HG03520 (cell line): ENCODE measurements at regions not wholly inside any gene's neighbourhood (a gene's known extent, or its start where the extent isn't known, plus 50 kb on each side); places are given as distances from the start of the nearest gene placed in this dataset.
"Not testable (repeated sequence)": the region's sequence is repeated elsewhere in the genome, so short reads cannot be mapped to it uniquely, and the experiment has no call there.

ENCODE experiments used
- ATAC-seq: cut with Tn5 transposase; IDR thresholded peaks from one replicate; pipeline ENCODE4 v1.9.1; 2021; ENCODE audit warnings: mild to moderate bottlenecking, moderate library complexity; ENCODE audit not compliant: unreplicated experiment

DNA sequence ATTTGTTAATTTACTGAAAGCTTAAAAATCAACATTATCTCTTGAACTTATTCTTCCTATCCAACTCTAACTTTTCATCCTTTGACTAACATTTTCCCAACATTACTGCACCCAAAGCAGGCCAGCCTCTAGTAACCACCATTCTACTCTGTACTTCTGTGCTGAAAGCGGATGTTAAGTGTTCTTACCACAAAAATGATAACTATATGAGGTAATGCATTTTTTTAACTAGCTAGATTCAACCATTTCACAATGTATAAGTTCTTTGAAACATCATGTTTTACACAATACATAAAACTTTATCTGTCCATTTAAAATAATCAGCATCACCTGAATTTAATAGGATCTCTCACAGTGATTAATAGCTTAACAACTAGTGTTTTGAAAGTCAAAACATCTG is 468.5 kb upstream of the MGAT4C start:
- no peak for ATAC-seq

DNA sequence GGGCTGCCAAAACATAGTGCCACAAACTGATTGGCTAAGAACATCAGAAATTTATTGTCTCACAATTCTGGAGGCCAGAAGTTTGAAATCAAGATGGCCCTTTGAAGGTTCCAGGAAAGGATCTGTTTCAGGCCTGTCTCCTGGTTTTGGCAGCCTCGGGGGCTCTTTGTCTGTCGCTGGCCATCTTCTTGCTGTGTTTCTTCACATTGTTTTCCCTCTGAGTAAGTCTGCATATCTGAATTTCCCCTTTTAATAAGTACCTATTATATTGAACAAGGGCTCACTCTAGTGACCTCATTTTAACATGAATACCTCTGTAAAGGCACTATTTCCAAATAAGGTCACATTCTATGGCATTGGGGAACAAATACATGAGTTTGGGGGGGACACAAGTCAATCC is 467.1 kb upstream of the MGAT4C start:
- ATAC-seq, result no peak

GRCh38 chr12:86721713-86722397 is 465.7 kb upstream of the MGAT4C start:
- no peak for ATAC-seq

DNA sequence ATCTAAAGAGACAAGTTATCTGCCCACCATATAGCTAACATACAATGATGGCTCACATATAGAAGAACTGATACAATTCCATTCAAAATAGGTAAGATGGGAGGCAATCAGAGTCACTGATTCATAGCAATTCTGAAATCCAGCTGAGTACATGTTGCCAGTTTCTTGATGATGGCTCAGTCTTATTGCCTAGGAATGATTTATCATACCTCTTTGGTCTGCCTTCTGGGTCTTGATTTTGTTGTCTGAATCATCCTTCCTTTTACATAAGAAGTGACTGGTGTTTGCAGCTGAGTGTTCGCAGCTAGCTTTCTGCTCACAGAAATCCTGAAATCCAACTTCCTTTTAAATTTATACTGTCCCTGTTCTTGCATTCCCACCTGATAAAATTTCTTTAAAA is 463.2 kb upstream of the MGAT4C start:
- no peak for ATAC-seq

- ATAC-seq, result no peak
Observed at GRCh38 chr12:86713121-86713520, 456.9 kb upstream of the MGAT4C start.

GRCh38 chr12:86712425-86712843 is 456.2 kb upstream of the MGAT4C start:
- no peak for ATAC-seq

- ATAC-seq, result no peak
Observed at GRCh38 chr12:86711731-86712130, 455.5 kb upstream of the MGAT4C start.

DNA sequence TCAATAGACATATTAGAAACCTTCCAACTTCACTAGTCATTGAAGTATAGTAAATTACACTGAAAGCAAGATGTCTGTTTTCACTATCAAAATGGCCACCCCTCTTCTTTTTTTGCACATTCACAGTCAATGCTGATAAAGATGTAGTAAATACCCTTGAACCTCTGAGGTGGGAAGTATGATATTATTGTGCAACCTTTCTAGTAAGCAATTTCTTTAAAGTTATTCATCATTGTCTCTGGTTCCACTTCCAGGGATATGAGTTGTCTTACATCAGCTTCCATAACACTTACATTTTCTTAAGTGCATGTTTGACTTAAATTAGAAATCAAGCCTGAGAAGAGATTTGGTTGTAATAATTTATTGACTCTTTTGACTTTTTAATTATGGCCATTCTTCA is 453.9 kb upstream of the MGAT4C start:
- ATAC-seq, result no peak

DNA sequence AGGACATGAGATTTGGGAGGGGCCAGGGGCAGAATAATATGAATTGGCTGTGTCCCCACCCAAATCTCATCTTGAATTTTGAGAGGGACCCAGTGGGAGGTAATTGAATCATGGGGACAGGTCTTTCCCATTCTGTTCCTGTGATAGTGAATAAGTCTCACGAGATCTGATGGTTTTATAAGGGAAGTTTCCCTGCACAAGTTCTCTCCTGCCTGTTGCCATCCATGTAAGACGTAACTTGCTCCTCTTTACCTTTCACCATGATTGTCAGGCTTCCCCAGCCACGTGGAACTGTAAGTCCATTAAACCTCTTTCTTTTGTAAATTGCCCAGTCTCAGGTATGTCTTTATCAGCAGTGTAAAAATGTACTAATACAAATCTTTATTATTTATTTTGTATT is 452.8 kb upstream of the MGAT4C start:
- not testable (repeated sequence) for ATAC-seq

DNA sequence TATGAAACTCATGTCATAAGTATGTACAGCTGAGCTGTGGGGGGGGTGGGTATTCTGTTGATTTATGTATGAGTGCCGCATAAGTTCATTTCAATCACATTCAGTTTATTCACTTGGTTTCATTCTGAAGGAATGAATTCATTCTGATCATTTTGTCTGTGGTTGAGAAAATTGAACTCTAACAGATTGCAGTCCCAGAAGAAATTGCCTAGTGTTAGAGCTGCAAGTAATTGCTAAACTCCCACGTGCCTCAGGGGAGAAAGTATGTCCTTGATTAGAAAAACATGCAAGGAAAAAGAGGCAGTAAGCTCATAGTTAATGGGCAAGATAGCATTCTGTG is 442.4 kb upstream of the MGAT4C start:
- no peak for ATAC-seq

DNA sequence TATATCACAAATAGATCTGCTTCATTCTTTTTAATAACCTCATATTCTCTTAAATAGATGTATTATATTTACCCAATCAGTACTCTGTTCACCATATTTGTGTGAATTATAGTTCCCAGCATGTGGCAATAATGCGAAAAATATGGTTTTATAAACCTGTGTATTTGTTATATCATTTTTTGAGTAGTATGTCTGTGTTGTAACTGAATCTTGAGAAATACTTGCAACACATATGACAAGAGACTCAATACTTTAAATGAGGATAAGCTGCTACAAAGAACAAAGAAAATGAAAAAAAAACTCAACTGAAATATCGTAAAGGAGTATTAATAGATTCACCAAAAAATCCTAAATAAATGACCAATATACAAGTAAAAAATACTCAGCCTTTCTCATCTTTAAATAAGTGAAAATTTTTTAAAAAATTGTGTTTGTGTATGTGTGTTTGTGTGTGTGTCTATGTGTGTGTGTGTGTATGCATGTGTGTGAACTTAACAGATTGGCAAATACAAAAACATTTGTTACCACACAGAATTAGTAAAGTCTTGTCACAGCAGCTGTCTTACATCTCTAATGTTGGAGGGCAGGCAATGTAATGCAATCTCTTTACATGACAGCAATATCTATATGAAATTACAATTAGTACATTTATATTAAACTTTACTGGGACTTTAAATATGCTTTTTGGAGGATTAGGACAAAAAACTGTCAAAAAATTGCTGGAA is 441.9 kb upstream of the MGAT4C start:
- no peak for ATAC-seq

DNA sequence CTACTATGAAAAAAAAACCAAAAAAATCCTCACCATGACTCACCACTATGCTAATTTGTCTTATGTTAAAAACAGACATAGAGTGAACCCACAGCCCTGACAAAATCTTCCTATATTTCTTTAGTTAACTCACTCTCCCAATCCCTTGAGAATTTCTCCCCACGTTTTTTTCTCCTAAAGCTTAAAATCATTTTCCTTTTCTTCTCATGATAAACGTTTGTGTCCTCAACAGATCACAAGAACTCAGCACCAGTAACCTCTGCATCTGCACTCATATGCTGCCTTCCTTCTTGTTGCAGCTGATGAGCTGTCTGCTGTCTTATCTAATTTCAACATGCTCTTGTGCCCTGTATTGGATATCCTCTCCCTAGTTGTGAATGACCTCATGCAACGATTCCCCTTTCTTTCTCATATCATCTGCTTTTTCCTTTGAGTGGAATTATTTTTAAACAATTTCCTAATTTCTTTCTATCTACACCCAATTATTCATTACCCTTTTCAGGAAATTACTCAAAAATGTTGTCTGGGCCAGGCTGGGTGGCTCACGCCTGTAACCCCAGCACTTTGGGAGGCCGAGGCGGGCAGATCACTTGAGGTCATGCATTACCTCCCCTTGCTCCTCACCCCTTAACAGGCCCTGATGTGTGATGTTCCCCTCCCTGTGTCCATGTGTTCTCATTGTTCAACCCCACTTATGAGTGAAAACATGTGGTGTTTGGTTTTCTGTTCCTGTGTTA is 427.5 kb upstream of the MGAT4C start:
- no peak for ATAC-seq

- no peak for ATAC-seq
Observed at GRCh38 chr12:86681060-86681459, 424.9 kb upstream of the MGAT4C start.

- ATAC-seq, result no peak
Observed at GRCh38 chr12:86675197-86675596, 419.0 kb upstream of the MGAT4C start.

- ATAC-seq, result no peak
Observed at GRCh38 chr12:86670986-86671385, 414.8 kb upstream of the MGAT4C start.

DNA sequence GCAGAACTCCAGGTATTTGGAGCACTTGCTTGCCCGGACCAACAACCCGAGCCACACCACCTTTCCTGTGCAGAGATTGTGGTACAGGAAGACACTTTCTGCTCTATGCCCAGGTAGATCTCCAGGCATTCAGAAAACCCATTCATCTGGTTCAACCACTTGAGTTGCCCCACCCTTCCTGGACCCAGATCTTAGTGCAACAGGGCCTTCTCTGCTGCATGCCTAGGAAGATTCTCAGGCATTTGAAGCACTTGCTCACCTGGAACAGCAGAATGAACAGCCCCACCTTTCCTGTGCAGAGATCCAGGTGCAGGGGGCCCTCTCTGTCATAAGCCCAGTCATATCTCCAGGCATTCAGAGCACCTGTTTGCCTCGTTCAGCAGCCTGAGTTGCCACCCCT is 412.8 kb upstream of the MGAT4C start:
- ATAC-seq, result no peak

DNA sequence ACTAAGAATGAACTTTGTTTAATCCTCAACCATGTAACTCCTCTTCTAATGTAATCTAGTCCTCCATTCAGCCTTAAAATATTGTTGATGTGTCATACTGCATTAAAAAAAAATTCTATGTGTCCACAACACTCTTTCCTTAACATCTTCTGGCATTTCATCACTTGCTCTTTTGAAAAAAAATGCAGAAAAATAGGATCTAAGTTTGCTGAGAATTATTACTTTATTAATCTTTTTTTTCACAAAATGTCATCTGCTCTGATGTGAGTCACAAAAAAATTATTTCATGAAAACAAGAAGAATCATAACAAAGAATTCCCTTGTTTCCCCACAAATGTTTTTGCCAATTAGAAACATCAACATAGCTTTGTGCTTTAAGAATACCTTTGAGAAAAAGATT is 410.1 kb upstream of the MGAT4C start:
- no peak for ATAC-seq

DNA sequence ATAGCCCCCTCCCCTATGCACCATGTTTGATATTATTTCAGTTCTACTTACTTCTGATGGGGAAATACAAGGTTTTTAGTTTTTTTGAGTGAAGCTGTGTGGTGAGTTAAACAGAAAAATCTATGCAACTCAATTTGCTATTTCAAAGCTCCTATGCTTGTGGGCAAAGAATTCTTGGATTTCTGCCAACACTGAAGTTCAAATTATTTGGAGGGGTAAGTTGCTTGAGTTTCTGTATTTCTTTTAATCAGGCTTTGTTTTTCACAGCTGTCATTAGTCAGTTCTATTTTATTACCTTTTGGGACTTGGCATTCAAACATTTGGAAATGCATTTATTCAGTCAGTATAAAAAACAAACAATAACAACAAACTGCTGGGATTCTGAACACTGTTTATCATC is 407.5 kb upstream of the MGAT4C start:
- no peak for ATAC-seq

GRCh38 chr12:86663173-86663572 is 407.0 kb upstream of the MGAT4C start:
- ATAC-seq, result no peak

DNA sequence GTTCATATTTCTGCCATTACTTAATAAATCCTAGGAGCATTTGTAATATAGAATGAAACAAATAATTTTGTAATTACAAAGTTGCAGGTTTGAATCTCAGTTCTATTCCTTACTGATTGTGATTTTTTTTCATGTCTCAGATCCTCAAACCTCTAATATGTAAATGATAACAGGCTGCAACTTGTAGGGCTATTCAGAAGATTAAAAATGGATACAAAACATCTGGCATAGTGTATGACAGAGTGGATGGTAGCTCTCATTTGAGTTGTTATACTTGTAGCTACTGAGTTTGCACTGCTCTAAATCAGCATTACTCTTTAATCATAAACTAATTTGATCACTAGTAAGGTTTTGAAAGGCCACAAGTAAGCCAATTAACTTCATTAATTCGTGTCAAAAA is 406.3 kb upstream of the MGAT4C start:
- no peak for ATAC-seq

DNA sequence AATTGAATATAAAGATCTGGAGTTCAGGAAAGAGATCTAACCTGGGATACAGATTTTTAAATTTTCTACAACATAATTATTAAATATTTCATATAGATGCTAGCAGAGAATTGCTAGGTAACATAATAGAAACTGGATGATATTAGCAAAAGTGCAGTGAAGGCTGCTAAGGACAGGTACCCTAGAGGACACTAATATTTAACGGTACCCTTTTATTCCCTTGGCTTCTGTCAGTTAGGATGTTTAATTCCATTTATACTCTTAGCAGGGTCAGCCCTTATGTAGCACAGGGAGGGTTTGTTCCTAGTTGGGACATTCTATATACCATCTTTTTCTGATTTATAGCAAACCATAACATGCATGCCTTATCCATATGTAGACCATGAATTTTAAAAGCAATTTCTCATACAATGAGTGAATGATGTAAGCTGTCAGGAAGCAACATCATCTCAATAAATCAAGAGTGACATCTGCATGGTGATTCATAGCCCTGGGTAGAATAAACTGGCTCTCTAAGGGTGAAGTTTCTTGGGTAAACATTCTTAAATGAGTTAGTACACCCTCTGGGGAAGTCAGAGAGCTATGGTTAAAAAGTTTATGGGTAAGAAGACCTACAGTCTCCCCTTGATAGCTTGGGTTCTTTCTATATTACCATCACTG is 404.4 kb upstream of the MGAT4C start:
- no peak for ATAC-seq

GRCh38 chr12:86659985-86660384 is 403.8 kb upstream of the MGAT4C start:
- no peak for ATAC-seq
